GM21515 (cell line): ENCODE measurements at regions not wholly inside any gene's neighbourhood (a gene's known extent, or its start where the extent isn't known, plus 50 kb on each side); places are given as distances from the start of the nearest gene placed in this dataset.
A peak's percentile ranks its signal among the peaks of the same experiment; 100 is the strongest.
"Not testable (repeated sequence)": the region's sequence is repeated elsewhere in the genome, so short reads cannot be mapped to it uniquely, and the experiment has no call there.

Source experiments
- ATAC-seq: cut with Tn5 transposase; IDR thresholded peaks from one replicate; pipeline ENCODE4 v1.9.1; 2021; ENCODE audit not compliant: unreplicated experiment

DNA sequence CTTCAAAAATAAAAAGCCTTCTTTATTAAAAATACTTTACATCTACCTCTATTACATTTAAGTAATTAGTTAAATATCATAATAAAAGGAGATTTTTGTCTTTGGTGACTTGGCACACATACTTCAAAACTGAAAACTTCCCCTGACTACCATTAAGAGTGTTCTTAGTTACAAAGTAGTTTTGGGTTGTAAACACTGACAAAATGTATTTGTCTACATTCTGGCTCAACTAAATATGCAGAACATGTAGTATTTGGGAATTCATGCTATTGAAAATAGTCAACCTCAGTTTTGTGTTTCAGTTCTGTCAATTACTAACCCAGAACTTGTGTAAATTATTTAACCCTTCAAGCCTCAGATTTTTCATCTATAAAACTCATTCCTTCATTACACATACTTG is 311.5 kb downstream of the RAD51AP2 start:
- no peak for ATAC-seq

- ATAC-seq: not testable (repeated sequence)
Measured at GRCh38 chr2:17204214-17204613, 314.0 kb downstream of the RAD51AP2 start.

DNA sequence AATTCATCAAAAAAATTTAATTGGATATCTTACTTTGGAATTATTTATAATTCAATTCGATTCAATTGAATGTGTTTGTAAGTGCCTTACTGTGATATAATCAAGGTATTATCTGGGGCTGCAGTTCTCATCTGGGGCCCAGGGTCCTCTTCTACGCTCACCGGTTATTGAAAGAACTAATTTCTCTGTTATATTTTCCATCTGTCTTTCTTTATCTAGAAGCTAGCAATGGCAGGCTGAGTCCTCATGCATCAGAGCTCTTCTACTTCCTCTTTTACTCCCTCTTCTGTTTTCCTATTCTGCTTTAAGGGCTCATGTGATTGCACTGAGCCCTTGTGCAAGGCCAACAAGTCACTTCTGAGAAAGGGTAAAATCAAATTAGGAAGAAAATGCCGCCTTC is 315.6 kb downstream of the RAD51AP2 start:
- ATAC-seq: peak; percentile 95

GRCh38 chr2:17199741-17200140 is 318.5 kb downstream of the RAD51AP2 start:
- no peak for ATAC-seq

GRCh38 chr2:17196380-17196779 is 321.9 kb downstream of the RAD51AP2 start:
- ATAC-seq: no peak

- ATAC-seq: no peak
Measured at GRCh38 chr2:17195016-17195415, 323.2 kb downstream of the RAD51AP2 start.

DNA sequence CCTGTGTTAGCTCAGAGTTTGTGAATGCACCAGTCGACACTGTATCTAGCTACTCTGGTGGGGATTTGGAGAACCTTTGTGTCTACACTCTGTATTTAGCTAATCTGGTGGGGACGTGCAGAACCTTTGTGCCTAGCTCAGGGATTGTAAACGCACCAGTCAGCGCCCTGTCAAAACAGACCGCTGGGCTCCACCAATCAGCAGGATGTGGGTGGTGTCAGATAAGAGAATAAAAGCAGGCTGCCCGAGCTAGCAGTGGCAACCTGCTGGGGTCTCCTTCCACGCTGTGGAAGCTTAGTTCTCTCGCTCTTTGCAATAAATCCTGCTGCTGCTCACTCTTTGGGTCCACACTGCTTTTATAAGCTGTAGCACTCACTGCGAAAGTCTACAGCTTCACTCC is 324.2 kb downstream of the RAD51AP2 start:
- no peak for ATAC-seq

GRCh38 chr2:17193433-17193890 is 324.8 kb downstream of the RAD51AP2 start:
- ATAC-seq: not testable (repeated sequence)

DNA sequence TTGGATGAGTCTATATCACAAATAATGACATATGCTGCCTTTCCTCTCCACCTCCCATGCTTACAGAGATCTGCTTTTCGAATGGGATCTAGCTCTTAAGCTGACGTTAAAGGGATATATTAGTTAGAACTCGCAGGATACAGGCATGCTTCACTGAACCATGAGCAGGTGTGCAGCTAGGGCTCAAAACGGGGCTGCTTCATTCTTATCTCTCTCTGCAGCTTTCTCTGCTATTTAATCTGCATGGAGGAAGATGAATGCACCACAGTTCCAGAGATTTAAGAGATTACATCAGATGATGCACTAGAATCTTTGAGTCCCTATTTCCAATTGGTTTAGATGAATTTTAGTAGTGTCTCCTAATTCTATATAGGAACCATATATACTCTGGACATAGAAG is 327.0 kb downstream of the RAD51AP2 start:
- ATAC-seq: no peak

- no peak for ATAC-seq
Measured at GRCh38 chr2:17190527-17190926, 327.7 kb downstream of the RAD51AP2 start.

- ATAC-seq: no peak
Measured at GRCh38 chr2:17188721-17189120, 329.5 kb downstream of the RAD51AP2 start.

DNA sequence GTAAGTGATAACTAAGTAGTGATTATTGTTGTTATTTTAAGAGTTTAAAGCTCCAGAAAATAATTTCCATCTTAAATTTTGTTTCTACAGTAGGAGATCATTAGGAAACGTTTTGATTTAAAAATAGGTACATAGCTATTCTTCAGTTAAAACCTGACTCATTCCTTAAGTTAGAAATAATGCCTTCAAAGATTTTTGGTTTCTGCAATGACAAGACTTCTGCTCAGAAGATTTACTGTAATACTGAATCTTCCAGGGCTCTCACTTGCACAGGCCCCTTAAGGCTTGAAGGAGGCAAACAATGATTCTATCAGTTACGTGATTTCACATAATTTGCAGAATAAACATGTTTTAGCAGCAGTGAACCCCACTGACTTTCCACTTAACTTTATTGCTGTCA is 333.7 kb downstream of the RAD51AP2 start:
- ATAC-seq: no peak

DNA sequence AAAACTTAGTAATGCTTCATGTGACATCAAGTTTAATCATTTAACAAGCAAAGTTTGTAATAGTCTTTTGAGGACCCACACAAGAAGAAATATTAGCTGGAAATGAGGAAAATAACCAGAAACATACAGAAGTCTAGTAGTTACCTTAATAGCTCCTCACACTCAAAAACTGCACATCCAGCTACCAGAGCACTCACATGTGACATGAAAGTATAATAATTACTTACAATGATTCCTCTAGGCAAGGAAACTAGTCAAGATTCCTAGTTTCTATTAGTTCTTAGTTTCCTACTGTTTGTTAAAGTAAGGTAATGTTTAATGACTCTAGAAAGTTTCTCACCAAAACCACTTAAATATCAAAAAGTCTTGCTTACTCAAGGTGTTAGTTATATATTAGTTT is 335.8 kb downstream of the RAD51AP2 start:
- ATAC-seq: no peak

- no peak for ATAC-seq
Measured at GRCh38 chr2:17181051-17181752, 337.0 kb downstream of the RAD51AP2 start.

DNA sequence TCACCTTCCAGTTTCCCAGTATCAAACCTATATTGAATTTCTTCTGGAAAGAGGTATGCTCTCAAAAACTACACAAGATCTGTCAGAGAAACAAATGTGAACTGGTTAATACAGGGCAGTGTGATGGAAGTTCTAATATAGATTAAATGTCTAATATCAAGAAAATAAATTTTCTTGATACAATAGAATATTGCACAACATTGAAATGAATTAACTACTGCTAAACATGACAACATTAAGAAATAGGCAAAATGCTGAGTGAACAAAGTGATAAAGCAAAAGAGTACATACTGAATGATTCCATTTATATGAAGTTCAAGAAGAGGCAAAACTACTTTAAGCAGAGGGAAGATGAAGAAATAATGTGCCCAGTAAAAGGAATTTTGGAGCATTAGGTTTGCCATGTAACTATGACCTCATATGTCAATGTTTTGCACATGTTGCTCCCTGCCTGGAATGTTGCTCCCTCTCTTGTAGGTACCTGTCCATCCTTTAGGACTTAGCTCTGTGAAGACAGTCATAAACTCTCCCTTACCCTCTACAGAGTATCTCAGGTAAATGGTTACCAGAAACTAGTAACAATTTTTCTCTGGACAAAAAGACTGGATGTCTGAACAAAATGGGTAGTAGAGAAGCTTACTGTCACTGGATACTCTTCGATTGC is 339.0 kb downstream of the RAD51AP2 start:
- ATAC-seq: no peak

DNA sequence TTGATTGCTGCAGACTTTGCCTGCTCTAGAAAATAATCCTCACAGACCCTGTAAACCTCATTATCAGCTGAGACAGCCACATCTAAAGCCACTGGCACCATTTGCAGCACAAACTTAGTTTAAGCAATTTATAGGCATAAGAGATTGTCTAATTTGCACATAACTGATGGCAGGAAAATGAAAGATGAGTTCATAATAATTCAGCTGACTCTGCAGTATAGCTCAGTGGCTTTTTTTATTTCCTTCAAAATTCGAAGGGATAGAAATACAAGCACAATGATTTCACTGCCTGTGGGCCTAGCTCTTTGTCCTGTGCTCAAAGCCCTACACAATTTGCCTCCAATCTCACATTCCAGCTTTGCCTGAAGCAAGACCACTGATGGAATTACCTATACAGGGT is 341.2 kb downstream of the RAD51AP2 start:
- ATAC-seq: no peak

- ATAC-seq: peak; percentile 83
Measured at GRCh38 chr2:17171446-17172049, 346.7 kb downstream of the RAD51AP2 start.

DNA sequence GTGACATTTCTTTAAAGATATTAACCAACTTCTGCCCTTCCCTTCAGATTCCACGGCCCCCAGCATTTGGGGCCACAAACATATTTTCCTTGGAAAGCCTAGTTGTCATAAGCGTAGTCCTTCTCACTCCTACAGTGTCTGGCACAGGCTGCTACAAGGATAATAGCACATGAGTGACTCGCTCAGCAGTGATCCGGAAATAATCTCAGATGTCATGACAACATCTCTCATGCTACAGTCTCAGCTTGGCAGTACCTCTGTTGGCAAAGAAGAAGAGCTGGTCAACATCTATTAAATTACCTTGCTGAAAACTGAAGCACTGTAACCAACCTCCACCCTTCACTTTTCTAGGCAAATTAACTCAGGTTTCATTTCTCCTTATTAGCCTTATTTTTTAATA is 351.7 kb downstream of the RAD51AP2 start:
- no peak for ATAC-seq

DNA sequence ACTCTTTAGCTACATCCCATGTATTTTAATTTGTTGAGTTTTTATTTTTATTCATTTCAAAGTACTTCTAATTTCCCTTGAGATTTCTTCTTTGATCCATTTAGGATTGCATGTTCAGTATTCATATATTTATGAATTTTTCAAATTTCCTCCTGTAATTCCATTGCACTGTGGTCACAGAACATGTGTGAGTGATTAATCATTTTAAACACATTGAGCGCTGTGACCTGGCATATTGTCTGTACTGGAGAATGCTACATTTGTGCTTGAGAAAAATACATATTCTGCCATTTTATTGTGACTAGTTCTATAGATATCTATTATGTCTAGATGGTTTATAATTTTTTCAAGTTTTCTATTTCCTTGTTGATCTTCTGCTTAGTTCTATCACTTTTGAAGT is 353.7 kb downstream of the RAD51AP2 start:
- ATAC-seq: no peak

DNA sequence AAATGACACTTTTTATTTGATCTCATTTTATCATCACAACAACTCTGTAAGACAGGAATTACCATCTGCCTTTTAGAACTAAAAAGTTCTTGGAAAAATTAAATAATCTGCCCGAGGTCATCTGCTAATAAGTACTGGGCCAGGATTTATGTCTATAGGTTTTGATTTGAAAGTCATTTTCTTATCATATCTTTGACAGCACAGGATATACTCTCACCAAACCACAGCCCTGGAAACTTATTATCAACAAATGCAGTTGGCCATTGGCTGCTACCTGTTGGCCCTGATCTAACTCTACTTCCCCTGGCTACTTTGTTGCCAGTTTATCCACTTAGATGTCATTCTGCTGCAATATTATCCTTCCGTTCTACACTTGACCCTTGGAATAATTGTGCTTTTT is 354.6 kb downstream of the RAD51AP2 start:
- ATAC-seq: no peak

DNA sequence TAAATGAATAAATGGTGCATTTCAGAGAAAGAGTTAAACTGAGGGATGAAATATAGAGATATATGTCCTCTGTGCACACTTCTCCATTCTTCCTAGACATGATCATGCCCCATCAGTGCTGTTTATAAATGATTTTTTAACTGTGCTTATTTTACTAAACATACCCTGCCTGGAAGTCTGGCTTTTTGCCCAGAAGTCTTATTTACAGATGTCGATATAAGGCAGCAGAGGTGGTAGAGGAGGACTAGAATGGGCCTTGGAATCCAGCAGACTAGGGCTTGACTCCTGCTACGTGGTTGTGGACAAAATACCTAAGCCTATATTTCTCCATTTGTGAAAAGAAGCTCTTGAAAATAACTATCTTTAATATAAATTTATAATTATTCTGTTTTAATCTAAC is 355.5 kb downstream of the RAD51AP2 start:
- no peak for ATAC-seq

DNA sequence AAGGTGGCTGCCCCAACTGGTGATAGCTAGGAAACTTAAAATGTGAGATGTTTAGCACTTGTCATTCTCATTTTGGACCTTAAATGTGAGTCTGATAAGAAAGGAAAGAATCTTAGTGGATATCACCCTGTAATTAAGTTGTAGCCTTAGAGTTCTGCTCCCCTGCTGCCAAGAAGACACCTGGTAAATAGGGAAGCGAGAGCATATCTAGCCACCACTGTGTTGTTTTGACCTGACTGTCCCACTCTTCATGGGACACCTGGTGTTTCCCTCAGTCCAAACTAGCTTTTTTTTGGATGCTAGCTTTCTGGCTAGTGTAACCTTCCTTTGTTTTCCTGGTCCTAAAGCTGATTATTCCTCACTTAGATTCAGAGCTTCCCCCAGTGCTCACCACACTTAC is 357.6 kb downstream of the RAD51AP2 start:
- peak; percentile 90 for ATAC-seq
